Hematopoietic multipotent progenitor cell (in vitro differentiated cells): ENCODE measurements at regions not wholly inside any gene's neighbourhood (a gene's known extent, or its start where the extent isn't known, plus 50 kb on each side); places are given as distances from the start of the nearest gene placed in this dataset.

Experiments
- DNase-seq, 3 donors: peaks; one replicate each; pipeline ENCODE4 v3.0.0-alpha.2; 2011 to 2015; ENCODE audit warnings: low read depth in 2 of 3, low spot score in 2 of 3

DNA sequence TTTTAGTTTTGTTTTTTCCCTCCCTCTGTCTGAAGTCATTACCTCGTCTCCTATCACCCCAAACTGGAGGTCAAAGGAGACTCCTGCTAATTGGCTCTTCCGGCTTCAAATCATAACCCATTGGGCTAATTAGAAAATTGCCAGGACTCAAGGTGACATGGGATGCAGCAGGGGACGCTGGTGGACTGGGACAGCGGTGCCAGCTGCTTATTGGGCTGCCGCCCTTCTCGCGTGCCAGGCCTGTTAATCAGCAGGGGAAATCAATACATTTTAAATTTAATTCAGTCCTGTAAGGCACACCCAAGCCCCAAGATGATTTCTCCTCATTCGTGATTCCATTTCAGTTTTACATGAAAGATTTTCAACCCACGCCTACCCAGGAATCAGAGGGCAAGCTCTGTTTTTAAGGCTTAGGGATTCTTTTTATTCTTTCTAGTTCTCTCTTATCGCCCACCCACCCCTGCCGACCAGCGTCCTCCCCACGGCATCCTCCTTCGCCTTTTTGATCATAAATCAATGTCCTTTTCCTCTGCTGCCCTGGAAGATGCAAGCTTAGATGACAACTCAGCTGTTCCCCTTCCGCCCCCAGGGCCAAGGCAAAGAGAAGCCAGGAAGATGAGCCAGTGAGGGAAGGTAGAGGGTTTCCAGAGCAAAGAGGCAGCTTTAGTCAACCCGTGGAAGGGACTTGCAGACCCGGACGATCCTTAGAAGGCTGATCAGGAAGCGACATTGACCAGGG is 329.6 kb downstream of the UACA start:
- no peak for DNase-seq

- no peak for DNase-seq
These were observed 330.3 kb downstream of the UACA start for GRCh38 chr15:70432924-70433495.

- DNase-seq: no peak
These were observed 331.5 kb downstream of the UACA start for GRCh38 chr15:70431854-70432253.

GRCh38 chr15:70430069-70430468 is 332.4 kb upstream of the TLE3 start:
- no peak for DNase-seq

GRCh38 chr15:70429056-70429722 is 331.5 kb upstream of the TLE3 start:
- DNase-seq: no peak

GRCh38 chr15:70428211-70428822 is 330.6 kb upstream of the TLE3 start:
- no peak for DNase-seq

GRCh38 chr15:70427167-70428120 is 329.7 kb upstream of the TLE3 start:
- DNase-seq: no peak

DNA sequence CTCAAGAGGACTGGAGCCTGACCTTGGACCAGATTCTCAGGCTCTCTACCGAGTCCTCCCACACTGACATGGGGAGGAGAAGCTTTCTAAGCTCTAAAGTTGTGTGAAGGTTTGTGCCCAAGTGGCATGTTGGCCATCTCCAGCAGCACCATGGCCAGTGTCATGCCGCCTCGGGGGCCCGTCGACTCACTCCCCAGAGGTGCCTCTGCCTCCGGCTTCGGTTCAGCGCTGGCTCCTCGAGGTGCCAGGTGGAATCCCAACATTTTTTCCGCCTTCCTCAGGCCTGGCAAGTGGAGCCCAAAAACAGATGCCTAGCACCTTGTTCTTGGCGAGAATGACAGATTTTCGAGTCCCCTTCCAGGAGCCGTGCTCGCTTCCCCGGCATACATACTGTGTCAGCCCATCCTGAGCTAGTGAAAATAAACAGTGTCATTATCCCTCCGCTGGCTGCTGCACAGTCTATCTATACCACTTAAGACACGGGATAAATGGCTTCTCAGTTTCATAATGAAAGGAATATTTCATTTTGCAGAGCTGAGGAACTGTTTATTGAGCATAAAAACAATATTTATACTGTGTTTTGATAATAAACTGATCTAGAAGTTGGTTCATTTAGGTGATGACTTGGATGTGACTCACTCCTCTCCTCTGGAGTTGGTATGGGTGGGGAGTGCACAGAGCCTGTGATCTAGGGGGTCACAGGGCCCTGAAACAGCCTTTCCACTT is 328.5 kb upstream of the TLE3 start:
- no peak for DNase-seq

- DNase-seq: peak in 1 of 3 donors; percentile 77
These were observed 327.3 kb upstream of the TLE3 start for GRCh38 chr15:70424937-70425411.

- no peak for DNase-seq
These were observed 325.6 kb upstream of the TLE3 start for GRCh38 chr15:70423267-70423666.

DNA sequence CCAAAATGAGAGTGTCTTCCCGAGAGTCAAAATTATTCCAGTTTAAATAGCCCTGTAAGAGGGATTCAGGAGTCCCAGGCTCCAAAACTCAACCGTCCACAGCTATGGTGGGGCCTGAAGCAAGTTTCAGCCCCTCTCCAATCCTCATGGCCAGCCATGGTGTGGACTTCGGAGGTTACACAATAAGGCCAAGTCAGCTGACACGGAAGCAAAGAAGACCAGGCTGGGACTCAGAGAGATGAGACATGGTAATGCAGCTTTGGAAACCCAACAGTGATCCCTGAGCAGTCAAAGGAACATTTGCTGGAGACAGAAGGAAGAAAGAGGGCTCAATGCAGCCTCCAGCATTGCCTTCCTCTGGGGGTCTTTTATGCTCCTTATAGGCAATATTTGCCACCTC is 324.6 kb upstream of the TLE3 start:
- no peak for DNase-seq

GRCh38 chr15:70420948-70421482 is 323.3 kb upstream of the TLE3 start:
- DNase-seq: no peak

- DNase-seq: no peak
These were observed 322.6 kb upstream of the TLE3 start for GRCh38 chr15:70420086-70420947.

DNA sequence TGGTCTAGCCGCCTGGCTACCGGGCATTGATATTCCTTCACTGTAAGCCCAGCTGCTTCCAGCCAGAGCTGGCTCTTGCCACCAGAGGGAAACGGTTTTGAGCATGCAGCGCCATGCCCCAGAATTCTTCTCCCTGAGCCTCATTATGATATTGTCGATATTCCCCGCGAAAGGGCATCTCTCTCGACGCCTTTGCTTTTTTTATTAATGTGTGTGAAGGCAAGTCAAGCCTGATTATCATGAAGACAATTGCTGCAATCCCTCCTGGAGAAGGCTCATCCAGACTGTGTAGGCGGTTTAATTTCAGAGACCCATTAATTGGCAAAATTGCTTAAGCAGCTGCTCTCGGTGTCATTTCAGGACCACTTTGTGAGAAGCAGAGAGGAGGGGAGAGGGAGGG is 321.2 kb upstream of the TLE3 start:
- no peak for DNase-seq

DNA sequence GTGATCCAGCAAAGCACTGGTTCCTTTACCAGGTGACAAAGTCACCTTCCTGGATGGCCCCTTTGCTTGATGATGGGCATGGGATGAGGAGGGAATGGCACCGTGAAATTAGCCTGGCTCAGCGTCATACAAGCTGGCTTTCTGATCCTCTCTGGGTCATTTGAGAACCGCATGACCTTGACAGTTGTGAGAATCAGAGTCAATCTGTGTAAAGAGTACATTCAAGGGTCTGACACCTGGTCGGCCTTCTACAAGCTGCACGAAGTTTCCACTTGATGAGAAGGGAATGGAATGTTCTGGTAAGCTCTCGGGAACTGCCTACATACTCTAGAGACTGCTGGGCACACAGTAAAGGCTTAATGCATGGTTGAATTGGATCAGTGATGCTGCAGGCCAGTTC is 319.8 kb upstream of the TLE3 start:
- DNase-seq: no peak

DNA sequence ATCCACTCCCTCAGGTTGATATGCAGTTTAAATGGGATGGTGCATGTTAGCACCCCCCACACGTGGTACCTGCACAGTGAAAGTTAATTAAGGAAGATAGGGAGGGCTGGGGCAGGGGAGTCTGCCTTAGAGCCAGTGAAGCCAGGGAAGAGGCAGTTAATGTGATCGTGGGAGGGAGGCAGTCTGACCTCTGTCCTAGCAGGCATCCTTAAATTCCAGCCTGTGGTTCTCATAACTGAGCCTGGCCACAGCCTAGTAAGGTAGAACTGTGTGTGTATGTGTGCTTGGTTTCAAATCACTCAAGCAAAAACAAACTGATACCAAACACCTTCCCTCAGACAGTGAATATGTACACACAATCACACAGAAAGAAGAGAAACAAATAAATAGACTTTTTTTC is 319.1 kb upstream of the TLE3 start:
- DNase-seq: no peak

GRCh38 chr15:70415398-70415797 is 317.7 kb upstream of the TLE3 start:
- no peak for DNase-seq

DNA sequence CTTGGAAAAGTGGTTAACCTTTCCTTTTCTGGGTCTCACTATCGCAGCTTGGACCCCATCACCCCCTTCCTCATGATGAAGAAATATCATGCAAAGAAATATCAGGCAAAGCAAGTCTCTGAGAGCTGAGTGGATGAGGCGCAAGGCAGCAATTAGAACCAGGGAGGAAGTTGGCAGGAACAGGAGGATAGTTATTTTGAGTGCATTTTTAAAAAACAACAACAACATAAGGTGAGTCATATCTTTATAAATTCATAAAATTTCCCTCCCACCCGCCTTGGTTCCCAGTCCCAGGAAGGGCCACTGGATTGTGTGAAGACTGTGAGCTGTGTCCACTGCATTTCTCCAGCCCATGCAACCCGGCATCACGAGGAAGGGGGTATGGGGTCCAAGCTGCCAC is 316.9 kb upstream of the TLE3 start:
- no peak for DNase-seq

DNA sequence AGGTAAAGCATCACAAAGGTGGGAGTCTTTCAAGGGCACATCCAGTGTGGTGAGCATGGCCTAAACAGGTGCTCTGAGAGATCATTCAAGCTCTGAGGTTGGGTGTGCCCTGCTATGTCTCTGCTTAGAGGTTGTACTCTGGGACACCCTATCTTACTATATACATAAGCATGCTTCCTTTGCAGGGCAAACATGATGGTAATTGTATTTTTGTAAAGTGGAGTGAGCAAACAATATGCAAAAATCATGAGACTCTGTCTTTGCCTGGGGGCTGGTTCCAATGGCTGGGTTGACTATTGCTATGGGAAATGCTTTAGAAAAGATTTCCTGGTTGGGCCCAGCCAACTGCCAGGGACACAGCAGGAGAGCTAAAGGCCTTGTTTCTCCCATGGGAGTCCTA is 315.1 kb upstream of the TLE3 start:
- DNase-seq: no peak
